ENCODE measurements at regions not wholly inside any gene's neighbourhood (a gene's known extent, or its start where the extent isn't known, plus 50 kb on each side); places are given as distances from the start of the nearest gene placed in this dataset.
"Not testable (repeated sequence)": the region's sequence is repeated elsewhere in the genome, so short reads cannot be mapped to it uniquely, and the experiment has no call there.

DNA sequence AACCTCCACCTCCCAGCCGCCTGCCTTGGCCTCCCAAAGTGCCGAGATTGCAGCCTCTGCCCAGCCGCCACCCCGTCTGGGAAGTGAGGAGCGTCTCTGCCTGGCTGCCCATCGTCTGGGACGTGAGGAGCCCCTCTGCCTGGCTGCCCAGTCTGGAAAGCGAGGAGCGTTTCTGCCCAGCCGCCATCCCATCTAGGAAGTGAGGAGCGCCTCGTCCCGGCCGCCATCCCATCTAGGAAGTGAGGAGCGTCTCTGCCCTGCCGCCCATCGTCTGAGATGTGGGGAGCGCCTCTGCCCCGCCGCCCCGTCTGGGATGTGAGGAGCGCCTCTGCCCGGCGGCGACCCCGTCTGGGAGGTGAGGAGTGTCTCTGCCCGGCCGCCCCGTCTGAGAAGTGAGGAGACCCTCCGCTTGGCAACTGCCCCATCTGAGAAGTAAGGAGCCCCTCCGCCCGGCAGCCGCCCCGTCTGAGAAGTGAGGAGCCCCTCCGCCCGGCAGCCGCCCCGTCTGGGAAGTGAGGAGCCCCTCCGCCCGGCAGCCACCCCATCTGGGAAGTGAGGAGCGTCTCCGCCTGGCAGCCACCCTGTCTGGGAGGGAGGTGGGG, 175.8 kb upstream of the CRIM1 start:
- not testable (repeated sequence) for H3K9ac ChIP-seq (ENCODE audit: low read length); H2AFZ ChIP-seq (ENCODE audit: low read depth, low read length)

DNA sequence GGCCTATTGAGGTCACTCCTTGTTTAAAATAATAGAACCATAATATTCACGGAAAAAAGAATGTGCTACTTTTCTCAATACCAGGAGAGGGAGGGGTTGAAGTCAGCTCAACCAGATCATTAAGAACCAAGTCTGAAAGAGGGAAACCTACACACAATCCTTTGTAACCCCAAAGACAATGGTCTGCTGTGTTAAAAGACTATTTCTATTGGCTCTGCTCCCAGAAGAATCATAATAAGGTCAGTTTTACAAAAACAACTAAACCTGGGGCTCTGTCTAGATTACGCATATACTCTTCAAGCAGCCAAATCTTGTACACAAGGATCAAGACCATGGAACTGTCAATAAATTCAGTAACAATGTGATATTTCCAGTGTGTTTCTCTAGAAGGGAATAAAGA, 177.2 kb upstream of the CRIM1 start:
- Histone ChIP-seq H3K9me3 (ENCODE audit: insufficient read depth, low read length) (no peaks in the 10 kb centered on the region), H3K79me2 (ENCODE audit: low read length) (no peaks in the 10 kb centered on the region), H3K36me3 (replicated peaks; ENCODE audit: low read depth, low read length) (no peaks in the 10 kb centered on the region), H4K20me1 (ENCODE audit: insufficient read depth, low read length) (no peaks in the 10 kb centered on the region), H3K9ac (ENCODE audit: low read length) (no peak overlapping the region), H3K4me1 (ENCODE audit: low read length) (no peaks in the 10 kb centered on the region), H2AFZ (ENCODE audit: low read depth, low read length) (no peak overlapping the region), H3K27me3 (ENCODE audit: low read depth, low read length) (no peaks in the 10 kb centered on the region), H3K27ac (ENCODE audit: low read length) (no peak overlapping the region), H3K4me2 (ENCODE audit: low read length) (no peak overlapping the region), H3K4me3 (ENCODE audit: low read length) (no peak overlapping the region)
- TF ChIP-seq EZH2phosphoT487 (IDR thresholded peaks at IDR 0.05; ENCODE audit: low read depth) (no peak), CTCF (IDR thresholded peaks at IDR 0.05; ENCODE audit: low read depth, low read length) (no peak)

More for the DNA sequence above, 175.8 kb upstream of the CRIM1 start:
- H3K9me3 ChIP-seq (ENCODE audit: insufficient read depth, low read length); H3K27me3 ChIP-seq (ENCODE audit: low read depth, low read length); H3K4me1 ChIP-seq (ENCODE audit: low read length); H3K79me2 ChIP-seq (ENCODE audit: low read length); H3K4me2 ChIP-seq (ENCODE audit: low read length); H4K20me1 ChIP-seq (ENCODE audit: insufficient read depth, low read length); H3K36me3 ChIP-seq (replicated peaks; ENCODE audit: low read depth, low read length); H3K4me3 ChIP-seq (ENCODE audit: low read length); H3K27ac ChIP-seq (ENCODE audit: low read length): not testable (repeated sequence)

GRCh38 chr2:36177282-36177681, 178.3 kb upstream of the CRIM1 start:
- H3K4me2 ChIP-seq (ENCODE audit: low read length) = no peak overlapping the region
- H3K79me2 ChIP-seq (ENCODE audit: low read length) = no peaks in the 10 kb centered on the region
- no peaks in the 10 kb centered on the region for H3K4me1 ChIP-seq (ENCODE audit: low read length)
- H2AFZ ChIP-seq (ENCODE audit: low read depth, low read length) = no peak overlapping the region
- no peaks in the 10 kb centered on the region for H3K9me3 ChIP-seq (ENCODE audit: insufficient read depth, low read length)
- no peak overlapping the region for H3K27ac ChIP-seq (ENCODE audit: low read length)
- H3K36me3 ChIP-seq (replicated peaks; ENCODE audit: low read depth, low read length) = no peaks in the 10 kb centered on the region
- no peaks in the 10 kb centered on the region for H3K27me3 ChIP-seq (ENCODE audit: low read depth, low read length)
- no peaks in the 10 kb centered on the region for H4K20me1 ChIP-seq (ENCODE audit: insufficient read depth, low read length)
- no peak overlapping the region for H3K4me3 ChIP-seq (ENCODE audit: low read length)
- no peak for TF ChIP-seq CTCF (IDR thresholded peaks at IDR 0.05; ENCODE audit: low read depth, low read length)
- no peak for TF ChIP-seq EZH2phosphoT487 (IDR thresholded peaks at IDR 0.05; ENCODE audit: low read depth)
- H3K9ac ChIP-seq (ENCODE audit: low read length) = no peak overlapping the region

- no peaks in the 10 kb centered on the region for H3K9me3 ChIP-seq (ENCODE audit: insufficient read depth, low read length)
- no peaks in the 10 kb centered on the region for H4K20me1 ChIP-seq (ENCODE audit: insufficient read depth, low read length)
- no peaks in the 10 kb centered on the region for H3K36me3 ChIP-seq (replicated peaks; ENCODE audit: low read depth, low read length)
- no peak overlapping the region for H3K27ac ChIP-seq (ENCODE audit: low read length)
- H3K4me1 ChIP-seq (ENCODE audit: low read length) = no peaks in the 10 kb centered on the region
- H2AFZ ChIP-seq (ENCODE audit: low read depth, low read length) = no peak overlapping the region
- no peak overlapping the region for H3K4me2 ChIP-seq (ENCODE audit: low read length)
- H3K4me3 ChIP-seq (ENCODE audit: low read length) = no peak overlapping the region
- H3K9ac ChIP-seq (ENCODE audit: low read length) = no peak overlapping the region
- no peak for TF ChIP-seq EZH2phosphoT487 (IDR thresholded peaks at IDR 0.05; ENCODE audit: low read depth)
- TF ChIP-seq CTCF (IDR thresholded peaks at IDR 0.05; ENCODE audit: low read depth, low read length) = no peak
- no peaks in the 10 kb centered on the region for H3K79me2 ChIP-seq (ENCODE audit: low read length)
- no peaks in the 10 kb centered on the region for H3K27me3 ChIP-seq (ENCODE audit: low read depth, low read length)
Measured at GRCh38 chr2:36174920-36175319, 180.7 kb upstream of the CRIM1 start.

Measured in OCI-LY3 (cell line).